ENCODE measurements at regions not wholly inside any gene's neighbourhood (a gene's known extent, or its start where the extent isn't known, plus 50 kb on each side); places are given as distances from the start of the nearest gene placed in this dataset.

GRCh38 chr10:80896076-80896475 lies 358.4 kb downstream of the SH2D4B start:
- TF ChIP-seq CTCF (IDR thresholded peaks at IDR 0.05) (no peak), POLR2A (IDR thresholded peaks at IDR 0.05) (no peak)
